Gastrocnemius medialis (tissue), 4 donors: ENCODE measurements at regions not wholly inside any gene's neighbourhood (a gene's known extent, or its start where the extent isn't known, plus 50 kb on each side); places are given as distances from the start of the nearest gene placed in this dataset.

Experiments used
- ATAC-seq, 2 donors: fragments of 150-250 bp; one replicate each; pipeline ENCODE4 v1.9.1; 2016
- DNase-seq, 2 donors: peaks; one replicate each; pipeline ENCODE4 v3.0.0-alpha.2; 2019
- H3K27ac ChIP-seq, 4 donors: fragments of 200-600 bp; sonication (generic); 1 replicate in 1 of 4; 2 replicates in 3 of 4; pipeline ENCODE4 v1.5.1; 2016 to 2018; ENCODE audit warnings: mild to moderate bottlenecking in 2 of 4, moderate library complexity in 1 of 4
- H3K27me3 ChIP-seq, 3 donors: fragments of 200-600 bp; sonication (generic) in 2 of 3; 1 replicate in 1 of 3; 2 replicates in 2 of 3; pipeline versions ENCODE4 v1.5.1 to v1.6.0; 2016 to 2019; ENCODE audit warnings: mild to moderate bottlenecking in 1 of 3, moderate library complexity in 1 of 3
- H3K36me3 ChIP-seq, 2 donors: fragments of 200-600 bp; sonication (generic) in 1 of 2; one replicate each; pipeline ENCODE4 v1.5.1; 2017 to 2018
- H3K4me1 ChIP-seq, 2 donors: fragments of 200-600 bp; sonication (generic) in 1 of 2; one replicate each; pipeline ENCODE4 v1.5.1; 2016 to 2017; ENCODE audit warnings: mild to moderate bottlenecking in 2 of 2
- H3K4me3 ChIP-seq, 4 donors: fragments of 200-600 bp; sonication (generic) in 3 of 4; 1 replicate in 1 of 4; 2 replicates in 3 of 4; pipeline ENCODE4 v1.5.1; 2016 to 2019; ENCODE audit warnings: mild to moderate bottlenecking in 2 of 4
- H3K9me3 ChIP-seq, 3 donors: fragments of 200-600 bp; sonication (generic) in 2 of 3; 1 replicate in 1 of 3; 2 replicates in 2 of 3; pipeline ENCODE4 v1.5.1; 2016 to 2019
- CTCF ChIP-seq, 5 experiments: fragments of 450-650 bp in 3 of 5; fragments of 200-600 bp in 2 of 5; sonication (generic) in 2 of 5; IDR thresholded peaks in 4 of 5; conservative IDR thresholded peaks in 1 of 5; 1 replicate in 4 of 5; 2 replicates in 1 of 5; pipeline ENCODE4 v1.5.1; 2016 to 2019; ENCODE audit warnings: antibody characterized with exemption in 5 of 5, mild to moderate bottlenecking in 3 of 5, moderate library complexity in 3 of 5
- POLR2A ChIP-seq, 2 donors: fragments of 450-650 bp; IDR thresholded peaks; one replicate each; pipeline ENCODE4 v1.6.1; 2017; ENCODE audit warnings: antibody characterized with exemption in 2 of 2, mild to moderate bottlenecking in 2 of 2, moderate library complexity in 2 of 2
- in situ Hi-C, 4 donors: fragments of 200-750 bp; cut with MboI; loops; one replicate each; pipeline versions ENCODE4 v1.15.0 to v1.8.0; 2017; ENCODE audit warnings: low sequenced_read_pairs in 4 of 4
- intact Hi-C: fragments of 100-400 bp; cut with DNase I; formaldehyde crosslinking; loops from one replicate; pipeline ENCODE4 v1.15.1; 2023; ENCODE audit warnings: low total_unique reads

GRCh38 chr5:163022582-163023128 lies 414.7 kb upstream of the CCNG1 start:
- no peak for ATAC-seq
- no peak for DNase-seq

DNA sequence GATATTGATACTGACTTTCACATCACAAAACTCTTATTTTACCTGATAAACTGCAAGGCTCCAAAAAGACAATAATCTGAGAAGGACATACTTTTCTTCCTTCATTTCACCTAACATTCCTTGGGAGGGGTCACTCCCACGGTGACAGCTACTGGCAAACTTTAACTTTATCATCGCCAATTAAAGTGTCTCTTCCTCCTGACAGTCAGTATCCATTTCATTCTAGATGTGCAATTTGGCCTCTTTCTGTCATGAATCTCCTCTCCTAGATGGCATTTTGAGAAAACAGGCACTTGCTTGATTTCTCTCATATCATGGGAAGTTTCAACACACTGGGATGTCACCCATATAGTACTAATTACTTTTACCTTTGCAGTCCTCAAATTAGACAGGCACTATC lies 413.5 kb upstream of the CCNG1 start:
- in situ Hi-C loops (no loop called here), intact Hi-C loops (no loop called here)
- no peak overlapping the region for H3K27ac ChIP-seq
- H3K4me1 ChIP-seq, result no peaks in the 10 kb centered on the region
- no peak for TF ChIP-seq POLR2A (IDR thresholded peaks at IDR 0.05)
- TF ChIP-seq CTCF (IDR thresholded peaks at IDR 0.05 in 4 of 5, conservative IDR thresholded peaks at IDR 0.05 in 1 of 5), result no peak
- no peaks in the 10 kb centered on the region for H3K27me3 ChIP-seq
- no peaks in the 10 kb centered on the region for H3K36me3 ChIP-seq
- H3K9me3 ChIP-seq, result no peaks in the 10 kb centered on the region
- DNase-seq (no peak), ATAC-seq (no peak)
- H3K4me3 ChIP-seq, result no peak overlapping the region

More at GRCh38 chr5:163022582-163023128, 414.7 kb upstream of the CCNG1 start:
- in situ Hi-C loops, result no loop called here
- intact Hi-C loops, result no loop called here
- Histone ChIP-seq H3K36me3 (no peaks in the 10 kb centered on the region), H3K9me3 (no peaks in the 10 kb centered on the region), H3K27me3 (no peaks in the 10 kb centered on the region), H3K4me1 (no peaks in the 10 kb centered on the region), H3K27ac (no peak overlapping the region), H3K4me3 (no peak overlapping the region)
- TF ChIP-seq POLR2A (IDR thresholded peaks at IDR 0.05), result no peak
- TF ChIP-seq CTCF (IDR thresholded peaks at IDR 0.05 in 4 of 5, conservative IDR thresholded peaks at IDR 0.05 in 1 of 5), result no peak

DNA sequence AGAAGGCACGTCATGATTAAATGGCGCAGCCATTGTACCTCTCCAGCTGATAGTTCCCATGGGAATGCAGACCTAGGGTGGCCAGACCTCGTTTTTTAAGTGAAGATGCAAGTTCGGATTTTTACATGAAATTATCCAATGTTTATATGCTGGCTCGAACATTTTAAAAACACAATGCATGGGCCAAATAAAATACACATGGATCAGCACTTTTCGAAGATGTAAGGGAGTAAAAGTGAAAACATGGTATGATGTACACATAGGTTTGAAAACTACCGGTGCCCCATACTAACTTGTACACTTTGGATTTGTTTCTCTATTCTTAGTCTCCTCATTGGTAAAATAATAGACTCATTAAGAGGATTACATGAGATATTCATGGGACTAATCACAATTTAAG lies 412.5 kb upstream of the CCNG1 start:
- no peak overlapping the region for H3K27ac ChIP-seq
- in situ Hi-C loops, result no loop called here
- intact Hi-C loops, result no loop called here
- TF ChIP-seq POLR2A (IDR thresholded peaks at IDR 0.05), result no peak
- TF ChIP-seq CTCF (IDR thresholded peaks at IDR 0.05 in 4 of 5, conservative IDR thresholded peaks at IDR 0.05 in 1 of 5), result no peak
- H3K4me1 ChIP-seq, result no peaks in the 10 kb centered on the region
- no peaks in the 10 kb centered on the region for H3K36me3 ChIP-seq
- DNase-seq, result no peak
- no peak for ATAC-seq
- H3K27me3 ChIP-seq, result no peaks in the 10 kb centered on the region
- no peaks in the 10 kb centered on the region for H3K9me3 ChIP-seq
- H3K4me3 ChIP-seq, result no peak overlapping the region

DNA sequence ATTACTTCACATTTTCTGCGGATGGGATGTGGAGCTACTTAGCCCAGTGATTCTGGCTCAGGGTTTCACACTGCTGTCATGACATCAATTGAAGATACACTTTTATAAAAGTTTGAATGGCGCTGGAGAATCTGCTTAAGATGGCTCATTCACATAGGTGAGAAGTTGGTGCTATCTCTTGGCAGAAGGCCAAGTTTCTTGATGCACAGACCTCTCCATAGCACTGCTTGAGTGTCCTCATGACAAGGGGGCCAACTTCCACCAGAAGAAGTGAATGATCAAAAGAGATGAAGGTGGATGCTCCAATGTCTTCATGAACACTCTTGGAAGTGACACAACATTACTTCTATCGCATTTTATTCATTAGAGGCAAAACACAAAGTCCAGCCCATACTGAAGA lies 403.7 kb upstream of the CCNG1 start:
- Histone ChIP-seq H3K4me3 (no peak overlapping the region), H3K27me3 (no peaks in the 10 kb centered on the region), H3K36me3 (no peaks in the 10 kb centered on the region), H3K4me1 (no peaks in the 10 kb centered on the region), H3K9me3 (no peaks in the 10 kb centered on the region), H3K27ac (no peak overlapping the region)
- no peak for DNase-seq
- no peak for ATAC-seq
- TF ChIP-seq CTCF (IDR thresholded peaks at IDR 0.05 in 4 of 5, conservative IDR thresholded peaks at IDR 0.05 in 1 of 5), result no peak
- no peak for TF ChIP-seq POLR2A (IDR thresholded peaks at IDR 0.05)
- in situ Hi-C loops, result no loop called here
- intact Hi-C loops, result no loop called here

GRCh38 chr5:163041254-163041653 lies 396.1 kb upstream of the CCNG1 start:
- no peaks in the 10 kb centered on the region for H3K9me3 ChIP-seq
- H3K27ac ChIP-seq, result no peak overlapping the region
- DNase-seq (no peak), ATAC-seq (no peak)
- H3K4me3 ChIP-seq, result no peak overlapping the region
- intact Hi-C loops, result no loop called here
- H3K4me1 ChIP-seq, result no peaks in the 10 kb centered on the region
- in situ Hi-C loops, result no loop called here
- H3K27me3 ChIP-seq, result no peaks in the 10 kb centered on the region
- TF ChIP-seq POLR2A (IDR thresholded peaks at IDR 0.05) (no peak), CTCF (IDR thresholded peaks at IDR 0.05 in 4 of 5, conservative IDR thresholded peaks at IDR 0.05 in 1 of 5) (no peak)
- no peaks in the 10 kb centered on the region for H3K36me3 ChIP-seq
